Lower leg skin (tissue), 4 donors: ENCODE measurements at regions not wholly inside any gene's neighbourhood (a gene's known extent, or its start where the extent isn't known, plus 50 kb on each side); places are given as distances from the start of the nearest gene placed in this dataset.

Experiments used
- DNase-seq, 2 donors: peaks; one replicate each; pipeline ENCODE4 v3.0.0-alpha.2; 2019; ENCODE audit warnings: low spot score in 2 of 2
- H3K4me3 ChIP-seq: fragments of 200-600 bp; sonication (generic); 2 replicates; pipeline ENCODE4 v1.5.1; 2017; ENCODE audit warnings: mild to moderate bottlenecking, low read depth; ENCODE audit not compliant: poor library complexity, severe bottlenecking
- POLR2A ChIP-seq, 2 donors: fragments of 450-650 bp; IDR thresholded peaks; one replicate each; pipeline ENCODE4 v1.6.1; 2016 to 2017; ENCODE audit warnings: antibody characterized with exemption in 2 of 2, mild to moderate bottlenecking in 1 of 2, moderate library complexity in 1 of 2
- WGBS, 2 donors: methylation state at CpG; one replicate each; pipeline ENCODE4 v1.1.5; 2018; 5-methylcytosine and 5-hydroxymethylcytosine counted together
- intact Hi-C: fragments of 100-400 bp; cut with DNase I; formaldehyde crosslinking; loops from one replicate; pipeline ENCODE4 v1.15.0; 2023; ENCODE audit warnings: low total_unique reads
- TF ChIP-seq, protein P1 (sequence below), 3 donors: fragments of 450-650 bp; IDR thresholded peaks; one replicate each; pipeline ENCODE4 v1.5.1; 2016; ENCODE audit warnings: antibody characterized with exemption in 3 of 3, mild to moderate bottlenecking in 3 of 3, moderate library complexity in 2 of 3

DNA sequence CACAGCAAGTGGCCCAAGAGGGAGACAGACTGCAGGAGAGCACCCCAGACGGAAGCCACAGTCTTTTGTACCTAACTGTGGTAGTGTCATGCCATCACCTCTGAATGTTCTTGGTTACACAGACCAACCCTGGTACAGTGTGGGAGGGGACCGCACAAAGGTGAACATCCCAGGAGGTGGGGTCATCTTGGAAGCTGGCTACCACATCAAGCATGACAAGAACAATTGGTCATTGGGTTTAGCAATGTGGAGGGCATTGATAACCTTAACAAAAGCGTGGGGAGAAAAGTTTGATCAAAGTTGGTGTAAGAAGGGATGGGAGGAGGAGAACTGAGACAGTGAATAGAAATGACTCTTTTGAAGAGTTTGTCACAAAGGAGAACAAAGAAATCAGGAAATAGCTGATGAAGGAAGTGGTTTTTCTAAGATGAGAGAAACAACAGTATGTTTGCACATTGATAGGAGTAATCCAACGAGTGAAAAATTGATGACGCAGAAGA is 87.1 kb upstream of the CACNA1E start:
- no peak for TF ChIP-seq POLR2A (IDR thresholded peaks at IDR 0.05)
- TF ChIP-seq, protein P1, sequence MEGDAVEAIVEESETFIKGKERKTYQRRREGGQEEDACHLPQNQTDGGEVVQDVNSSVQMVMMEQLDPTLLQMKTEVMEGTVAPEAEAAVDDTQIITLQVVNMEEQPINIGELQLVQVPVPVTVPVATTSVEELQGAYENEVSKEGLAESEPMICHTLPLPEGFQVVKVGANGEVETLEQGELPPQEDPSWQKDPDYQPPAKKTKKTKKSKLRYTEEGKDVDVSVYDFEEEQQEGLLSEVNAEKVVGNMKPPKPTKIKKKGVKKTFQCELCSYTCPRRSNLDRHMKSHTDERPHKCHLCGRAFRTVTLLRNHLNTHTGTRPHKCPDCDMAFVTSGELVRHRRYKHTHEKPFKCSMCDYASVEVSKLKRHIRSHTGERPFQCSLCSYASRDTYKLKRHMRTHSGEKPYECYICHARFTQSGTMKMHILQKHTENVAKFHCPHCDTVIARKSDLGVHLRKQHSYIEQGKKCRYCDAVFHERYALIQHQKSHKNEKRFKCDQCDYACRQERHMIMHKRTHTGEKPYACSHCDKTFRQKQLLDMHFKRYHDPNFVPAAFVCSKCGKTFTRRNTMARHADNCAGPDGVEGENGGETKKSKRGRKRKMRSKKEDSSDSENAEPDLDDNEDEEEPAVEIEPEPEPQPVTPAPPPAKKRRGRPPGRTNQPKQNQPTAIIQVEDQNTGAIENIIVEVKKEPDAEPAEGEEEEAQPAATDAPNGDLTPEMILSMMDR (IDR thresholded peaks at IDR 0.05), result no peak
- WGBS, 2 donors, result 72 to 84% methylated on average over 5 of the region's 5 CpGs
- no peak for DNase-seq
- intact Hi-C loops, result no loop called here
- H3K4me3 ChIP-seq, result no peak overlapping the region

DNA sequence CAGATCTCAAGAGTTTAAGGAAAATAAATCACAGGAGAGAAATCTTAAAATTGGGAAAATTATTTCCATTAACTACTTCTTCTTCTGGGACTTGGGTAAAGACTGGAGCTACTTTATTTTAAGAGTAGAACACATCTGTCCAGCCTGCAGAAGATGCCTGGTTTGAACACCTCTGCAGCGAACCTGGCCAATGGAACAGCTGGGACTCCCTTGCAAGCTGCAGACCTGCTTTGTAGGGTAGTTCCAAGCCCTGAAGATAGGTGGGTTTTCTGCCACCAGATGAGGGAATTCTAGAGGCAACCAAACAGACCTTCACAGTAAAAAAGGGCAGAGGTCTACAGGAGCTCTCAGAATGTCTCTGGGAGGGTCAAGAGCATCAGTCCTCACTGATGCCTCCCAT is 86.5 kb upstream of the CACNA1E start:
- intact Hi-C loops, result no loop called here
- TF ChIP-seq, protein P1 (IDR thresholded peaks at IDR 0.05), result no peak
- TF ChIP-seq POLR2A (IDR thresholded peaks at IDR 0.05), result no peak
- H3K4me3 ChIP-seq, result no peak overlapping the region
- no peak for DNase-seq
- WGBS, 2 donors, result 93 to 100% methylated on average over 1 of the region's 1 CpG

DNA sequence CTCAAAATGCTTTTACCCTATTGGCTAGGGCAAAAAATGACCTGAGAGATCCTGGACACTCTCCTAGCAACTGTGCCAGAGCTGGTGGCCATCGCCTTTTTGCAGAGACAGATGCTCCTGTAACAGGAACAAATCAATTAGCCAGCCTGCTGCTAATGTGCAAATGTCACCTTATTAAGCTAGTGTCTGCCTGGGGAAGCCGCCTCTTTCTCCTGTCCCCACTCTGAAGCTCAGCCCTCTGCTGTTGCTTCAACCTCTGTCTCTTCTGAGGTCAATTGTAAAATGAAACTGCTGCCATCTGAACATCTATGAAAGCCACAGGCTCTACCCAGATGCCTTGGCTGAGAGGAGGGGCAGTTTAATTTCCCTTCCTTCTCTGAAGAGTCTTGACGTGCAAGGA is 85.5 kb upstream of the CACNA1E start:
- no peak overlapping the region for H3K4me3 ChIP-seq
- 42 to 54% methylated on average over 3 of the region's 3 CpGs for WGBS, 2 donors
- intact Hi-C loops, result no loop called here
- TF ChIP-seq POLR2A (IDR thresholded peaks at IDR 0.05), result no peak
- TF ChIP-seq, protein P1 (IDR thresholded peaks at IDR 0.05), result no peak
- no peak for DNase-seq

GRCh38 chr1:181398544-181398943 is 84.8 kb upstream of the CACNA1E start:
- no peak overlapping the region for H3K4me3 ChIP-seq
- TF ChIP-seq, protein P1 (IDR thresholded peaks at IDR 0.05), result no peak
- no peak for TF ChIP-seq POLR2A (IDR thresholded peaks at IDR 0.05)
- no peak for DNase-seq
- intact Hi-C loops, result no loop called here
- WGBS, 2 donors, result 83 to 86% methylated on average over 4 of the region's 4 CpGs

DNA sequence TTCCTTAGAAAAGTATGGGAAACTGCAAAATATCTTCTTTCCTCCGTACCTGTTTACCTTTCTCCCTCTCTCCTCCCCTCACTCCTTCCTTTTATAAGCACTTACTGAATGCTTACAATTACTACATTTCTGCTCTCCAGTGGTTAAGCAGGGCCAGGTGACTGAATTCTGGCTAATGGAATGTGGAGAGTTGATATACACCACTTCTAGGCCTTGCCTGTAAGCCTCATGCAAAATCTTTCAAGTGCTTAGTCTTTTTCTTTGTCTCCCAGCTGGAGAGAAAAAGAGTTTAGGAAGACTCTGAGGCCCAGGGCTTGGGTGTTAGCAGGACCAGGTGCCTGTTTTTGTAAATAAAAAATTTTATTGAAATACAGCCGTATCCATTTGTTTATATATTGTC is 77.7 kb upstream of the CACNA1E start:
- intact Hi-C loops, result no loop called here
- DNase-seq, result no peak
- TF ChIP-seq, protein P1 (IDR thresholded peaks at IDR 0.05), result no peak
- TF ChIP-seq POLR2A (IDR thresholded peaks at IDR 0.05), result no peak
- no peak overlapping the region for H3K4me3 ChIP-seq
- WGBS, 2 donors, result 80 to 90% methylated on average over 2 of the region's 2 CpGs

DNA sequence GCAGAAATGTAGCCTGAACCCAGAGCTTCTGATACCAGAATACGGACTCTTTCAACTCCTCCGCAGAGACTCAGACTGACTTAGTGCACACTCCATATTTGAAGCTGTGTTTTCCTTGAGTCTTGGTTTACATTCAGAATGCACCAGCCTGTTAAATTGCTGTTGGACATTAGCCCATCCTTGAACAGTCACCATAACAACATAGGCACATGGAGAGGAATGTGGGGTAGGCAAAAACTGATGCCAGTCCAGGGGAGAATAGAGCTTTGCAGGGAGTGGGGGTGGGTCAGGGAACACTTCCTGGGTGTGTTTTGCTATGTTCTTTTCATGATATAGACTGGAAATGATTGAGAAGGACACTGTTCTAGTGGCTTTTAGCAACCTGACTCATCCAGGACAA is 76.3 kb upstream of the CACNA1E start:
- intact Hi-C loops, result no loop called here
- H3K4me3 ChIP-seq, result no peak overlapping the region
- WGBS, 2 donors, result 91 to 97% methylated on average over 2 of the region's 2 CpGs
- TF ChIP-seq, protein P1 (IDR thresholded peaks at IDR 0.05), result no peak
- TF ChIP-seq POLR2A (IDR thresholded peaks at IDR 0.05), result no peak
- no peak for DNase-seq
